Esophagus squamous epithelium (tissue), 5 donors: ENCODE measurements at regions not wholly inside any gene's neighbourhood (a gene's known extent, or its start where the extent isn't known, plus 50 kb on each side); places are given as distances from the start of the nearest gene placed in this dataset.
"Not testable (repeated sequence)": the region's sequence is repeated elsewhere in the genome, so short reads cannot be mapped to it uniquely, and the experiment has no call there.

Source experiments
- DNase-seq: peaks from one replicate; lab custom pipeline; 2025; lab: John Stamatoyannopoulos, UW
- H3K27ac ChIP-seq, 4 donors: fragments of 200-600 bp; sonication (generic); one replicate each; pipeline ENCODE4 v1.5.1; 2016 to 2019; ENCODE audit warnings: mild to moderate bottlenecking in 1 of 4
- H3K27me3 ChIP-seq, 4 donors: fragments of 200-600 bp; sonication (generic); 1 replicate in 3 of 4; 2 replicates in 1 of 4; pipeline versions ENCODE4 v1.5.1 to v1.6.0; 2017 to 2021; ENCODE audit warnings: antibody characterized with exemption in 1 of 4
- H3K36me3 ChIP-seq, 3 donors: fragments of 200-600 bp; sonication (generic); one replicate each; pipeline ENCODE4 v1.5.1; 2016 to 2019
- H3K4me1 ChIP-seq, 3 donors: fragments of 200-600 bp; sonication (generic); one replicate each; pipeline ENCODE4 v1.5.1; 2017 to 2019
- H3K4me3 ChIP-seq, 4 donors: fragments of 200-600 bp; sonication (generic); 1 replicate in 3 of 4; 2 replicates in 1 of 4; pipeline ENCODE4 v1.5.1; 2016 to 2019; ENCODE audit warnings: mild to moderate bottlenecking in 2 of 4, moderate library complexity in 1 of 4
- H3K9me3 ChIP-seq, 3 donors: fragments of 200-600 bp; sonication (generic); one replicate each; pipeline ENCODE4 v1.5.1; 2016 to 2019
- POLR2A ChIP-seq, 4 donors: fragments of 450-650 bp; IDR thresholded peaks; one replicate each; pipeline ENCODE4 v1.6.1; 2017; ENCODE audit warnings: antibody characterized with exemption in 4 of 4, mild to moderate bottlenecking in 4 of 4, moderate library complexity in 3 of 4
- WGBS, 2 donors: methylation state at CpG; one replicate each; pipeline ENCODE4 v1.1.5; 2018; 5-methylcytosine and 5-hydroxymethylcytosine counted together
- intact Hi-C: fragments of 100-400 bp; cut with DNase I; formaldehyde crosslinking; loops from one replicate; pipeline ENCODE4 v1.15.0; 2022
- TF ChIP-seq, protein P1 (sequence below), 6 experiments: fragments of 450-650 bp in 4 of 6; fragments of 200-600 bp in 2 of 6; sonication (generic) in 2 of 6; IDR thresholded peaks; one replicate each; pipeline ENCODE4 v1.5.1; 2016 to 2019; ENCODE audit warnings: antibody characterized with exemption in 6 of 6, mild to moderate bottlenecking in 4 of 6, moderate library complexity in 4 of 6
- donor health status: DM: yes; HTN: yes; CAD: no.

DNA sequence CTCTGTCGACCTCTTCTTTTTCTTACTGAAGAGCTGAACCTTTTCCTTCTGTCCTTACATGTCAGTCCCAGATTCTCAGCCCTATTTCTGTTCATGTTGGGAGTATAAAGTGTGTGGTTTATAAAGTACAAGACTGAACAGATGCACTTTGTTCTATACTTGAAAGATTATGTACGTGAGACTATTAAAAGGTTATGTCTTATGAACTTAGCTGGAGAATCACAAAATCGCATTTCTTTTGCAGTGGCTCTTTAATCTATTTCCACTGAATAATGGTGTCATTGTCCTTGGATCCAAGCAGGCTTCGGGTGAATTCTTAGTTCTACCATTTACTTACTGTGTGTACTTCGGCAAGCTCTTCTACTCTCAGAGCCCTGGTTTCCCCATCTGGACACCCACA is 558.4 kb downstream of the TMEM135 start:
- no peak overlapping the region for H3K27ac ChIP-seq
- no peaks in the 10 kb centered on the region for H3K36me3 ChIP-seq
- H3K9me3 ChIP-seq = peaks cover 0 to 4% (median 0%) of the 10 kb centered on the region in 3 donors
- no peaks in the 10 kb centered on the region for H3K27me3 ChIP-seq
- intact Hi-C loops = no loop called here
- H3K4me1 ChIP-seq = no peaks in the 10 kb centered on the region
- DNase-seq = no peak
- 57 to 60% methylated on average over 5 of the region's 5 CpGs for WGBS, 2 donors
- no peak overlapping the region for H3K4me3 ChIP-seq
- TF ChIP-seq POLR2A (IDR thresholded peaks at IDR 0.05) = no peak
- TF ChIP-seq, protein P1, sequence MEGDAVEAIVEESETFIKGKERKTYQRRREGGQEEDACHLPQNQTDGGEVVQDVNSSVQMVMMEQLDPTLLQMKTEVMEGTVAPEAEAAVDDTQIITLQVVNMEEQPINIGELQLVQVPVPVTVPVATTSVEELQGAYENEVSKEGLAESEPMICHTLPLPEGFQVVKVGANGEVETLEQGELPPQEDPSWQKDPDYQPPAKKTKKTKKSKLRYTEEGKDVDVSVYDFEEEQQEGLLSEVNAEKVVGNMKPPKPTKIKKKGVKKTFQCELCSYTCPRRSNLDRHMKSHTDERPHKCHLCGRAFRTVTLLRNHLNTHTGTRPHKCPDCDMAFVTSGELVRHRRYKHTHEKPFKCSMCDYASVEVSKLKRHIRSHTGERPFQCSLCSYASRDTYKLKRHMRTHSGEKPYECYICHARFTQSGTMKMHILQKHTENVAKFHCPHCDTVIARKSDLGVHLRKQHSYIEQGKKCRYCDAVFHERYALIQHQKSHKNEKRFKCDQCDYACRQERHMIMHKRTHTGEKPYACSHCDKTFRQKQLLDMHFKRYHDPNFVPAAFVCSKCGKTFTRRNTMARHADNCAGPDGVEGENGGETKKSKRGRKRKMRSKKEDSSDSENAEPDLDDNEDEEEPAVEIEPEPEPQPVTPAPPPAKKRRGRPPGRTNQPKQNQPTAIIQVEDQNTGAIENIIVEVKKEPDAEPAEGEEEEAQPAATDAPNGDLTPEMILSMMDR (IDR thresholded peaks at IDR 0.05) = no peak

DNA sequence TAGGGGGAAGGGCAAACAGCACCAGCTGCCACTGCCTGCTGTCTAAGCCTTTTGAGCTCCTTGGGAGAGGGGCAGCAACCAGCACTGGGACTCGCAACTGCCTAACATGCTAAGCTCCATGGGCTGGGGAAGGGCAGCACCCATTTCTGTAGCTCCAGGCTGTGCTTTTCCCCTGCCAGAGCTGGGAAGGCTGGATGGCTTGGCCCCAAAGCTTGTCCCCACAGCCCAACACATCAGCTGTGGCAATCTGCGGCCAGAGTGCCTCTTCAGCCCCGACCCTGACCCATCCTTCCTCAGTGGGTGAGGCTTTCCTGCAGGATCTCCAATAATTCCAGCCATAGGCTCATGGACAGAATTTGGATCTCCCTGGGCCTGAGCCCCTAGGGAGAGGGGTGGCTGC is 551.3 kb downstream of the TMEM135 start:
- Histone ChIP-seq H3K4me3 (no peak overlapping the region), H3K9me3 (peaks cover 0 to 27% (median 6%) of the 10 kb centered on the region in 3 donors), H3K27me3 (no peaks in the 10 kb centered on the region), H3K36me3 (no peaks in the 10 kb centered on the region), H3K4me1 (no peaks in the 10 kb centered on the region), H3K27ac (no peak overlapping the region)
- intact Hi-C loops = no loop called here
- WGBS, 2 donors = 69% methylated on average over 2 of the region's 3 CpGs; no CpG with 5 or more reads in 1 of the 2 donors
- DNase-seq = no peak
- TF ChIP-seq, protein P1 (IDR thresholded peaks at IDR 0.05) = no peak
- no peak for TF ChIP-seq POLR2A (IDR thresholded peaks at IDR 0.05)

DNA sequence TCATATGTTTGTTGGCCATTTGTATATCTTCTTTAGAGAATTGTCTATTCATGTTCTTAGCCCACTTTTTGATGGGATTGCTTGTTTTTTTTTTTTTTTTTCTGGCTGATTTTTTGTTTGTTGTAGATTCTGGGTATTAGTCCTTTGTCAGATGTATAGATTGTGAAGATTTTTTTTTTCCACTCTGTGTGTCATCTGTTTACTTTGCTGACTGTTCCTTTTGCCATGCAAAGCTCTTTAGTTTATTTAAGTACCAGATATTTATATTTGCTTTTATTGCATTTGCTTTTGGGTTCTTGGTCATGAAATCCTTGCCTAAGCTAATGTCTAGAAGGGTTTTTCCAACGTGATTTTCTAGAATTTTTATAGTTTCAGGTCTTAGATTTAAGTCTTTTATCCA is 547.9 kb downstream of the TMEM135 start:
- H3K4me3 ChIP-seq, H3K36me3 ChIP-seq, H3K27me3 ChIP-seq, H3K27ac ChIP-seq, intact Hi-C loops, H3K4me1 ChIP-seq, DNase-seq: not testable (repeated sequence)
- peaks cover 0 to 18% (median 6%) of the 10 kb centered on the region in 3 donors for H3K9me3 ChIP-seq
- 5 to 13% methylated on average over 1 of the region's 1 CpG for WGBS, 2 donors

- TF ChIP-seq POLR2A (IDR thresholded peaks at IDR 0.05) = no peak
- TF ChIP-seq, protein P1 (IDR thresholded peaks at IDR 0.05) = no peak
- Histone ChIP-seq H3K36me3 (no peaks in the 10 kb centered on the region), H3K27me3 (no peaks in the 10 kb centered on the region), H3K9me3 (peaks cover 0 to 14% (median 3%) of the 10 kb centered on the region in 3 donors), H3K27ac (no peak overlapping the region), H3K4me3 (no peak overlapping the region), H3K4me1 (no peaks in the 10 kb centered on the region)
- DNase-seq = no peak
- intact Hi-C loops = no loop called here
- WGBS, 2 donors = 29 to 53% methylated on average over 2 of the region's 2 CpGs
These were observed 546.2 kb downstream of the TMEM135 start for GRCh38 chr11:87583931-87584330.

DNA sequence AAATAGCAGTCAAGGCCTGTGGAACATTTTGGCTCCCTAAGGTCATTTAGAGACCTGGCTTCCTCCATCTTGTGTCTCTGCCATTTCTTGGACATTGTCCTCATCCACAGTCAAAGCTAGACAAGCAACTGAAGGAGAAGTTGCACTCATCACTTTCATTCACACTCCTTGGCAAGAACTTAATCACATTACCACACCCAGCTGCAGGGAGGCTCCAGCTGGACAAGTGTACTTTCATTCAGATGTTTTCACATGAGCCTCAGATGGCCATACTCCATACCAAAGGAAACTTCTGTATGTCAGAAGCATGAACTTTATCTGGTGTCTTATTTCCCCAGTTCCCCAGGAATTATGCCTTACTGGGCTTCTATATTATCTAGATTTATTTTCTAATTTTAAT is 537.4 kb downstream of the TMEM135 start:
- DNase-seq = no peak
- no peak overlapping the region for H3K4me3 ChIP-seq
- no peaks in the 10 kb centered on the region for H3K4me1 ChIP-seq
- no peak overlapping the region for H3K27ac ChIP-seq
- no peaks in the 10 kb centered on the region for H3K36me3 ChIP-seq
- no peaks in the 10 kb centered on the region for H3K9me3 ChIP-seq
- TF ChIP-seq, protein P1 (IDR thresholded peaks at IDR 0.05) = no peak
- TF ChIP-seq POLR2A (IDR thresholded peaks at IDR 0.05) = no peak
- intact Hi-C loops = no loop called here
- H3K27me3 ChIP-seq = no peaks in the 10 kb centered on the region

DNA sequence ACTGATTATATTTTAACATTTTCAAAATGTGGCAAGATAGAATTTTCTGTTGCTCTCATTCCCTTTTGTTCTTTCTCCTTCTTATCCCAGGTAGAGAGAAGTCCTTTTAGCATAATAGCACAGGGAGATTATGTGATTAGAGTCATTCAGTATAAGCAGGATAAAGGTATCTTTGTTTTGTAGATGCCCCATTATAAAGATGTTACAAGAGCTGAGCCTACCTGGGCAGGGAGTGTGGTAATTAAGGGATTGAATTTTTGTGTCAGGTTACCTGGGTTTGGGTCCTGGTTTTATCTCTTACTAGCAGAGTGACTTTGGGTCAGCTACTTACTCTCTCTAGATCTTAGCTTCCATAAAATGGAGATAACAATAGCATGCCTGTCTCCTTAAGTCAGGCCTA is 536.5 kb downstream of the TMEM135 start:
- Histone ChIP-seq H3K4me3 (no peak overlapping the region), H3K27me3 (no peaks in the 10 kb centered on the region), H3K36me3 (no peaks in the 10 kb centered on the region), H3K4me1 (no peaks in the 10 kb centered on the region), H3K27ac (no peak overlapping the region), H3K9me3 (no peaks in the 10 kb centered on the region)
- DNase-seq = no peak
- no peak for TF ChIP-seq POLR2A (IDR thresholded peaks at IDR 0.05)
- TF ChIP-seq, protein P1 (IDR thresholded peaks at IDR 0.05) = no peak
- intact Hi-C loops = no loop called here
